GM19372 (cell line): ENCODE measurements at regions not wholly inside any gene's neighbourhood (a gene's known extent, or its start where the extent isn't known, plus 50 kb on each side); places are given as distances from the start of the nearest gene placed in this dataset.
"Not testable (repeated sequence)": the region's sequence is repeated elsewhere in the genome, so short reads cannot be mapped to it uniquely, and the experiment has no call there.

Experiments used
- ATAC-seq: cut with Tn5 transposase; IDR thresholded peaks from one replicate; pipeline ENCODE4 v1.9.1; 2021; ENCODE audit warnings: mild to moderate bottlenecking, low read depth, moderate library complexity; ENCODE audit not compliant: unreplicated experiment

GRCh38 chr5:32842813-32843530, 131.9 kb downstream of the NPR3 start:
- no peak for ATAC-seq

GRCh38 chr5:32843531-32843895, 132.4 kb downstream of the NPR3 start:
- ATAC-seq = no peak

- no peak for ATAC-seq
Measured at GRCh38 chr5:32845171-32845570, 134.1 kb downstream of the NPR3 start.

GRCh38 chr5:32848120-32848519, 137.0 kb downstream of the NPR3 start:
- no peak for ATAC-seq

GRCh38 chr5:32848681-32849080, 137.6 kb downstream of the NPR3 start:
- ATAC-seq = no peak

GRCh38 chr5:32850817-32851496, 139.8 kb downstream of the NPR3 start:
- no peak for ATAC-seq

- no peak for ATAC-seq
Measured at GRCh38 chr5:32851559-32852173, 140.5 kb downstream of the NPR3 start.

DNA sequence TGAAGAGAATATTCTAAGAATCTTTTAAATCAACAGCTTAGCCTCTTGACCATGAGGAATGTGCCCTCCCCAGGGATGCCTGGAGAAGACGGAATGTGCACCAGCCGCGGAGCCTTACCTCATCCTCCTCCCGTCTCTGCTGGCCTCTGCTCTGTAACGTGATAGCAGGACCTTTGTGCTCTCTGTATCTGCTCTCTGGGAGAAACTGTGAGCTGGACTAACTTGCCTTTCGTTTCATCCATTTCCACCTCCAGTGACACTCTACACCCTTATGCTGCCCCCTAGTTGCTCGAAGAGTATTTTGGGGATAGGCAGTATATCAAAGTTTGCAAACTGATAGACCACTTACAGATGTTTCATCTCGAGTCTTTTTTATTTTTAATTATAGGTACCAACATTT, 141.4 kb downstream of the NPR3 start:
- no peak for ATAC-seq

- ATAC-seq = no peak
Measured at GRCh38 chr5:32852976-32853375, 141.9 kb downstream of the NPR3 start.

GRCh38 chr5:32854473-32854872, 143.4 kb downstream of the NPR3 start:
- ATAC-seq = no peak

- no peak for ATAC-seq
Measured at GRCh38 chr5:32859211-32859641, 148.1 kb downstream of the NPR3 start.

GRCh38 chr5:32865475-32865874, 154.4 kb downstream of the NPR3 start:
- ATAC-seq = no peak

DNA sequence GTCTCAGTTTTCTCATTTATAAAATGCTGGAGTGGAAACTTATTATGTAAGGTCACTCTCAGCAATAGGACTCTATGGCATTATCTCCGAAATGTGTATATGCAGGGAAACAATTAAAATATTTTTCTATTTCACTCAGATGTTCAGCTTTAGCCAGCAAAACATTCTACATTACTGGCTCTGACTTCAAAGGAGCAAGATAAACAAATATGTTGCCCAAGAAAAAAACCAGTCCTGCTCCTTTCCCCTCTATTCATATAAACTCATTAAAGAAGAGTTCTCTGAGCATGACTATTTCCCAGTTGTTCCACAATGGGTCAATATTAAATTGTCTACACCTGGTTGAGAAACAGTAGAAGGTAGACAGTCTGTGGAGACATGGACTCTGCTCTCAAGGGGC, 155.0 kb downstream of the NPR3 start:
- no peak for ATAC-seq

DNA sequence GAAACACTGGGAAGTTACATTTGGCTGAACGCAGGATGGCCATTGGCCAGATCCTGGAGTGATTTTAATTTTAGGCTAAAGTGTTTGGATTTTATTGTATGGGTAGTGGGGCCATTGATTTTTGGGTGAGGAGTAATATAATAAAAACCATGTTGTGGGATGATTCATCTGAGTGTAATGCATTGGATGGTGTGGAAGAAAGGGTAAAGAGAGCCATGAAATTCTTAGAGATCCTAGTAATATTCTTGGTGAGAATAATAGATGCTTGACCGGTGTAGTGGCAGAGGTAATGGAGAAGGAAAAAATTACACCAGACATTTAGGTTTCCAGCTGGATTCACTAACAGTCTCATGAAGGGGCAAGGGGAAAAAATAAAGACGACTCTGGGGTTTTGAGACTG, 158.1 kb downstream of the NPR3 start:
- no peak for ATAC-seq

DNA sequence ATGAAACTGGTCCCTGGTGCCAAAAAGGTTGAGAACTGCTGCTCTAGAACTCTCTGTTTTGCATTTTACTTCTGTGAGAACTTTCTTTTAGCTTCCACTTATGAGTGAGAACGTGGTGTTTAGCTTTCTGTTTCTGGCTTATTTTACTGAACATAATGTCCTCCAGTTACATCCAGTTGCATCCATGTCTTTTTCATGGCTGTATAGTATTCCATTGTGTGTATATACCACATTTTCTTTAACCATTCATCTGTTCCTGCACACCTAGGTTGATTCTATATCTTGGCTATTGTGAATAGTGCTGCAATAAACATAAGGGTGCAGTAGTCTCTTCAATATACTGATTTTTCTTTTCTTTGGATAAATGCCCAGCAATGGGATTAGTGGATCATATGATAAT, 165.7 kb downstream of the NPR3 start:
- ATAC-seq = no peak

DNA sequence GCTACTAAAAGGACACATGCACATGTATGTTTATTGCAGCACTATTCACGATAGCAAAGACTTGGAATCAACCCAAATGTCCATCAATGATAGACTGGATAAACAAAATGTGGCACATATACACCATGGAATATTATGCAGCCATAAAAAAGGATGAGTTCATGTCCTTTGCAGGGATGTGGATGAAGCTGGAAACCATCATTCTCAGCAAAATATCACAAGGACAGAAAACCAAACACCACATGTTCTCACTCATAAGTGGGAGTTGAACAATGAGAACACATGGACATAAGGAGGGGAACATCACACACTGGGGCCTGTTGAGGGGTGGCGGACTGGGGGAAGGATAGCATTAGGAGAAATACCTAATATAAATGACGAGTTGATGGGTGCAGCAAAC, 168.2 kb downstream of the NPR3 start:
- not testable (repeated sequence) for ATAC-seq

GRCh38 chr5:32880796-32881195, 169.7 kb downstream of the NPR3 start:
- ATAC-seq = no peak

- ATAC-seq = no peak
Measured at GRCh38 chr5:32887390-32887789, 176.3 kb downstream of the NPR3 start.

- ATAC-seq = no peak
Measured at GRCh38 chr5:32889078-32889477, 178.0 kb downstream of the NPR3 start.

GRCh38 chr5:32903613-32904012, 192.5 kb downstream of the NPR3 start:
- no peak for ATAC-seq

DNA sequence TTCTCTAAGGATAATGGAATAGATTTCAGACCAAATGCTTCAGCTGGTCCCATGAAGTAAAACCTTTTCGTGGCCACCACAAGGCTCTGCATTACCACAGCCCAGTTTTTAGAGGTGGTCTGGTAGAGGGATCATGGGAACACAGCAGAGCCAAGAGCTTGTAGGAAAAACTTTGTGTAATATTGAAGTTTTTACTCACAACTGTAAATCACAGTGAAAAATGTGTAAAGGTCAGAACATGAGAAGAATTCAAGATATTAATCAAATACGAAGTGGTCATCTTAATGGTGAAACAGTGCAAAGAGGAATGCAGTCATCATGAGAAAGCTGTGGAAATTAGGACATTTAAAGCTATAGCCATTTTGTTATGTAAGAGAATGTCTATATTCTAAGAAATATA, 197.5 kb downstream of the NPR3 start:
- ATAC-seq = no peak

DNA sequence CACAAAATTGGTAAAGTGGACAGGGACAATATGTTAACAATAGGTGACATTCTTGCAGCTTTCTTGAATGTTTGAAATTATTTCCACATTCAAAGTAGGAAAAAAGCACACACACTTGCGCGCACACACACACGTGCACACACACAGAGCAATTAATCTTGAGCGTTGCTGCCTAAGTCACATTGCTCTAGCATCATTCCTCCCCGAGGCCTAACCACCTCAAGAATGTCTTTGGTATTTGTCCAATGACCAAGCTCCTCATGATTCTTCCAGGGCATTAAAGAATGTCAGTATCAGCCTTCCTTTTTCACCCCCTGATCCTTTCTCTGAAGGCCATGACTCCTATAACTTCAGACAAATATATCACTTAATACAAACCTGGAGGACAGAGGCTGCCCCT, 198.1 kb downstream of the NPR3 start:
- no peak for ATAC-seq
